Spleen (tissue), 11 donors: ENCODE measurements at regions not wholly inside any gene's neighbourhood (a gene's known extent, or its start where the extent isn't known, plus 50 kb on each side); places are given as distances from the start of the nearest gene placed in this dataset.

Experiments
- DNase-seq: peaks from one replicate; pipeline ENCODE4 v3.0.0-alpha.2; 2020
- H3K27ac ChIP-seq, 8 donors: fragments of 200-600 bp; sonication (generic) in 7 of 8; 1 replicate in 4 of 8; 2 replicates in 4 of 8; pipeline versions ENCODE4 v1.5.0 to v1.8.0; 2016 to 2021; ENCODE audit warnings: inconsistent platforms in 4 of 8, mild to moderate bottlenecking in 4 of 8, moderate library complexity in 1 of 8
- H3K27me3 ChIP-seq, 7 donors: fragments of 200-600 bp; sonication (generic) in 6 of 7; replicated peaks in 1 of 7; 1 replicate in 4 of 7; 2 replicates in 3 of 7; pipeline versions ENCODE4 v1.5.0 to v1.8.0; 2016 to 2021; ENCODE audit warnings: inconsistent platforms in 3 of 7, mild to moderate bottlenecking in 1 of 7
- H3K36me3 ChIP-seq, 6 donors: fragments of 200-600 bp; sonication (generic) in 5 of 6; 1 replicate in 4 of 6; 2 replicates in 2 of 6; pipeline versions ENCODE4 v1.5.0 to v1.8.0; 2016 to 2021; ENCODE audit warnings: inconsistent platforms in 2 of 6
- H3K4me1 ChIP-seq, 6 donors: fragments of 200-600 bp; sonication (generic) in 5 of 6; 1 replicate in 3 of 6; 2 replicates in 3 of 6; pipeline versions ENCODE4 v1.5.0 to v1.8.0; 2016 to 2021; ENCODE audit warnings: inconsistent platforms in 3 of 6
- H3K4me3 ChIP-seq, 8 donors: fragments of 200-600 bp; sonication (generic) in 7 of 8; 1 replicate in 4 of 8; 2 replicates in 4 of 8; pipeline versions ENCODE4 v1.5.0 to v1.8.0; 2016 to 2021; ENCODE audit warnings: inconsistent platforms in 4 of 8, mild to moderate bottlenecking in 4 of 8, moderate library complexity in 2 of 8
- H3K9me3 ChIP-seq, 8 donors: fragments of 200-600 bp; sonication (generic) in 7 of 8; 1 replicate in 4 of 8; 2 replicates in 4 of 8; pipeline versions ENCODE4 v1.5.0 to v1.8.0; 2016 to 2021; ENCODE audit warnings: inconsistent platforms in 4 of 8
- POLR2A ChIP-seq, 3 donors: fragments of 450-650 bp; IDR thresholded peaks; one replicate each; pipeline ENCODE4 v1.5.1; 2017; ENCODE audit warnings: antibody characterized with exemption in 3 of 3, mild to moderate bottlenecking in 1 of 3
- POLR2AphosphoS5 ChIP-seq, 3 donors: sonication (generic); formaldehyde crosslinking; IDR thresholded peaks; one replicate each; pipeline ENCODE4 v1.5.1; 2017; ENCODE audit warnings: antibody characterized with exemption in 3 of 3
- WGBS, 5 donors: extraction: QIAGEN DNeasy Blood & Tissue Kit in 3 of 5; methylation state at CpG; one replicate each; pipeline versions ENCODE4 v1.1.5 to v1.1.7; 2013 to 2018; 5-methylcytosine and 5-hydroxymethylcytosine counted together
- intact Hi-C: fragments of 100-400 bp; cut with DNase I; formaldehyde crosslinking; loops from one replicate; pipeline ENCODE4 v1.15.0; 2023; ENCODE audit warnings: low total_unique reads
- TF ChIP-seq, protein P1 (sequence below), 11 experiments: fragments of 200-600 bp in 7 of 11; fragments of 450-650 bp in 4 of 11; sonication (generic) in 4 of 11; IDR thresholded peaks in 8 of 11; conservative IDR thresholded peaks in 3 of 11; 1 replicate in 7 of 11; 2 replicates in 4 of 11; pipeline versions ENCODE4 v1.4.0 to v1.8.0; 2016 to 2021; ENCODE audit warnings: antibody characterized with exemption in 11 of 11, inconsistent platforms in 4 of 11, mild to moderate bottlenecking in 1 of 11
- donor health status: healthy with polysubstance abuse.
- donor health status: DM: no; HTN: no; CAD: no; lungs with moderate emphysema.
- donor health status: DM: no; HTN: no; CAD: no.
- donor health status: Bipolar disorder and iron deficiency.
- donor health status: healthy.
- donor health status: DM: no; HTN: no; CAD: no.
- donor health status: DM: yes; HTN: yes; CAD: no.

DNA sequence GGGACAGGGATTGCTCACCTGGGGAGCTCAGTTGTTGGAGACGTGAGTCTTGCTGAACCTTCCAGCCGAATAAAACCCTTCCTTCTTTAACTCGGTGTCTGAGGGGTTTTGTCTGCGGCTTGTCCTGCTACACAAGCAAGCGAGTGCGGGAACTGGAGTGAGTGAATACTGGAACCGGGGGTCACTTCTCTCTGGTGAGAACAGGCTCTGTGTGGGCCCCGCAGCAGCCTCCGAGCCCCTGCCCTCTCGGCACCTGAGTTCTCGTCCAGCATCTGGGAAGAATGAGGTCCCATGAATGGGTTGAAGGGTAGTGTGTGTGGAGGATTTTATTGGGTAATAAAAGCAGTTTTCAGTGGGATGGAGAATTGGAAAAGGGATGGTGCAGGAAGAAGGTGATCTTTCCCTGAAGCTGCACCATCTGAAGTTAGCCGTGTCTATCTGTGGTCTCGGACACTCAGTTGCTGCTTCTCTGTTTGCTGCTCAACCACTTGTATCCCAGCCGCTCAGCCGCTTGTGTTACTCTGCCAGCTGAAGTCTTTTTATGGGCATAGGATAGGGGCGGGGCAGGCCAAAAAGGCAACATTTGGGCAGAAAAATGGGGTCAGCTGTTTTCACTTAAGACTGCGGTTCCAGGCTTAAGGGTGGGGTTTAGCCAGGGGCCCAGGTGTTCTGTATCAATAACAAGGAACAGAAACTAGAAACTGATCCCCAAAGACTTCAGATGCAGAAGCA, 450.6 kb upstream of the CAMK1G start:
- H3K4me1 ChIP-seq: no peaks in the 10 kb centered on the region
- H3K27me3 ChIP-seq: peaks cover 0 to 3% (median 0%) of the 10 kb centered on the region in 7 donors
- no peak overlapping the region for H3K27ac ChIP-seq
- H3K36me3 ChIP-seq: no peaks in the 10 kb centered on the region
- no peak overlapping the region for H3K4me3 ChIP-seq
- WGBS, 5 donors: 85 to 91% (median 90%) methylated on average over 17 of the region's 17 CpGs
- intact Hi-C loops: no loop called here
- no peak for TF ChIP-seq POLR2A (IDR thresholded peaks at IDR 0.05)
- TF ChIP-seq, protein P1, sequence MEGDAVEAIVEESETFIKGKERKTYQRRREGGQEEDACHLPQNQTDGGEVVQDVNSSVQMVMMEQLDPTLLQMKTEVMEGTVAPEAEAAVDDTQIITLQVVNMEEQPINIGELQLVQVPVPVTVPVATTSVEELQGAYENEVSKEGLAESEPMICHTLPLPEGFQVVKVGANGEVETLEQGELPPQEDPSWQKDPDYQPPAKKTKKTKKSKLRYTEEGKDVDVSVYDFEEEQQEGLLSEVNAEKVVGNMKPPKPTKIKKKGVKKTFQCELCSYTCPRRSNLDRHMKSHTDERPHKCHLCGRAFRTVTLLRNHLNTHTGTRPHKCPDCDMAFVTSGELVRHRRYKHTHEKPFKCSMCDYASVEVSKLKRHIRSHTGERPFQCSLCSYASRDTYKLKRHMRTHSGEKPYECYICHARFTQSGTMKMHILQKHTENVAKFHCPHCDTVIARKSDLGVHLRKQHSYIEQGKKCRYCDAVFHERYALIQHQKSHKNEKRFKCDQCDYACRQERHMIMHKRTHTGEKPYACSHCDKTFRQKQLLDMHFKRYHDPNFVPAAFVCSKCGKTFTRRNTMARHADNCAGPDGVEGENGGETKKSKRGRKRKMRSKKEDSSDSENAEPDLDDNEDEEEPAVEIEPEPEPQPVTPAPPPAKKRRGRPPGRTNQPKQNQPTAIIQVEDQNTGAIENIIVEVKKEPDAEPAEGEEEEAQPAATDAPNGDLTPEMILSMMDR (IDR thresholded peaks at IDR 0.05 in 8 of 11, conservative IDR thresholded peaks at IDR 0.05 in 3 of 11): no peak
- TF ChIP-seq POLR2AphosphoS5 (IDR thresholded peaks at IDR 0.05): peak in 1 of 3 donors; percentile 42
- H3K9me3 ChIP-seq: peaks cover 0 to 11% (median 0%) of the 10 kb centered on the region in 8 donors
- no peak for DNase-seq

DNA sequence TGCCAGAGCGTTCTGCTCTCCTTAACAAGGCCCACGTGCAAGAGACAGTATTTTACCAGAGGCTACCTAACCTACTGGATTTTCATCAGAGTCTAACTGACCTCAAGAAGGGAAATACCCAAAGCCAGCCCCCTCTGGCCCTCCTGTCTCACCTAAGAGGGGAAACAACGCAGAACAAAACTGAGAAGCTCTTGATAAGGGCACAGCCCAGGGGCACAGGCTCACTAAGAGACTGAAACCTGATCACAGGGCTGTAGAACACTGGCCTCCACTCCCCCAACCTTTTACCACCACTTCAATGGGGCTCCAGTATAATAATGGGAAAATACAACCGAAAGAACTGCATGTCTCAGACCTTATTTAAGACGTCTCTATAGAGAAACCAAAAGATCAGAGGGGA, 449.5 kb upstream of the CAMK1G start:
- DNase-seq: no peak
- Histone ChIP-seq H3K9me3 (peaks cover 0 to 8% (median 0%) of the 10 kb centered on the region in 8 donors), H3K4me3 (no peak overlapping the region), H3K27me3 (peaks cover 0 to 3% (median 0%) of the 10 kb centered on the region in 7 donors), H3K4me1 (no peaks in the 10 kb centered on the region), H3K36me3 (no peaks in the 10 kb centered on the region), H3K27ac (no peak overlapping the region)
- TF ChIP-seq, protein P1 (IDR thresholded peaks at IDR 0.05 in 8 of 11, conservative IDR thresholded peaks at IDR 0.05 in 3 of 11): no peak
- TF ChIP-seq POLR2AphosphoS5 (IDR thresholded peaks at IDR 0.05): no peak
- TF ChIP-seq POLR2A (IDR thresholded peaks at IDR 0.05): no peak
- intact Hi-C loops: no loop called here
- 67 to 76% (median 68%) methylated on average over 5 of the region's 5 CpGs for WGBS, 5 donors

DNA sequence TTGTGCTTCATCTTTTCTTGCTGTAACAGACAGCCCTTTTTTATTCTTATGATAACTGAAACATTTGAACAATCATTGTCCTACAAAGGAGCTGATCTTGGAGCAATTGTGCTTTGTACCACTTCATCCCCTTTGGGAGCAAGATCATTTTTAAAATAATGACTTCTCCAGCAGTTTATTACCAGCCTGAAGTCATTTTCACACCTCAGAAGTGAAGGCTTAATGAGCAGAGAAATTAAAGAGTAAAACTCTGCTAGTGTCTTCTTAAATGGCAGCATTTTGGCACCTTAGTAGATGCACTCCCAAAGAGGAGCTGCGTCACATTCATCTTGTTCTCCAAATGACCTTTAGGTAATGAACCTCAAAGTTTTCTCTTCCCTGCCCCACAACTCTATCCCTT, 439.6 kb upstream of the CAMK1G start:
- H3K27ac ChIP-seq: no peak overlapping the region
- 88 to 96% (median 91%) methylated on average over 1 of the region's 1 CpG for WGBS, 5 donors
- H3K36me3 ChIP-seq: no peaks in the 10 kb centered on the region
- no peaks in the 10 kb centered on the region for H3K9me3 ChIP-seq
- DNase-seq: no peak
- no peak overlapping the region for H3K4me3 ChIP-seq
- H3K4me1 ChIP-seq: no peaks in the 10 kb centered on the region
- no peak for TF ChIP-seq POLR2AphosphoS5 (IDR thresholded peaks at IDR 0.05)
- TF ChIP-seq POLR2A (IDR thresholded peaks at IDR 0.05): no peak
- TF ChIP-seq, protein P1 (IDR thresholded peaks at IDR 0.05 in 8 of 11, conservative IDR thresholded peaks at IDR 0.05 in 3 of 11): no peak
- H3K27me3 ChIP-seq: no peaks in the 10 kb centered on the region
- intact Hi-C loops: no loop called here

- WGBS, 5 donors: 29 to 47% (median 34%) methylated on average over 3 of the region's 3 CpGs
- Histone ChIP-seq H3K27me3 (no peaks in the 10 kb centered on the region), H3K9me3 (no peaks in the 10 kb centered on the region), H3K27ac (no peak overlapping the region), H3K4me3 (no peak overlapping the region), H3K36me3 (no peaks in the 10 kb centered on the region), H3K4me1 (no peaks in the 10 kb centered on the region)
- DNase-seq: no peak
- intact Hi-C loops: no loop called here
- TF ChIP-seq, protein P1 (IDR thresholded peaks at IDR 0.05 in 8 of 11, conservative IDR thresholded peaks at IDR 0.05 in 3 of 11): no peak
- no peak for TF ChIP-seq POLR2A (IDR thresholded peaks at IDR 0.05)
- TF ChIP-seq POLR2AphosphoS5 (IDR thresholded peaks at IDR 0.05): no peak
Observed at GRCh38 chr1:209150114-209150513, 433.4 kb upstream of the CAMK1G start.
